NCI-H1048 (cell line): ENCODE measurements at regions not wholly inside any gene's neighbourhood (a gene's known extent, or its start where the extent isn't known, plus 50 kb on each side); places are given as distances from the start of the nearest gene placed in this dataset.
"Not testable (repeated sequence)": the region's sequence is repeated elsewhere in the genome, so short reads cannot be mapped to it uniquely, and the experiment has no call there.

Experiments used
- DNase-seq: peaks from one replicate; lab custom pipeline; 2025; lab: John Stamatoyannopoulos, UW

DNA sequence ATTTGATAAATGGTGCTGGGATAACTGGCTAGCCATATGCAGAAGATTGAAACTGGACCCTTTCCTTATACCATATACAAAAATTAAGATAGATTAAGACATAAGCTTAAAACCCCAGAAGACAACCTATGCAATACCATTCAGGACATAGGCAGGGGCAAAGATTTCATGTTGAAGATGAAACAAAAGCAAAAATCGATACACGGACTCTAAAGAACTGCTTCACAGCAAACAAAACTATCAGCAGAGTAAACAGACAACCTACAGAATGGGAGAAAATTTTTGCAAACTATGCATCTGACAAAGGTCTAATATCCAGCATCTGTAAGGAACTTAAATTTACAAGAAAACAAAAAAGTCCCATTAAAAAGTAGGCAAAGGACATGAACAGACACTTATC is 255.9 kb downstream of the TINAG start:
- not testable (repeated sequence) for DNase-seq

DNA sequence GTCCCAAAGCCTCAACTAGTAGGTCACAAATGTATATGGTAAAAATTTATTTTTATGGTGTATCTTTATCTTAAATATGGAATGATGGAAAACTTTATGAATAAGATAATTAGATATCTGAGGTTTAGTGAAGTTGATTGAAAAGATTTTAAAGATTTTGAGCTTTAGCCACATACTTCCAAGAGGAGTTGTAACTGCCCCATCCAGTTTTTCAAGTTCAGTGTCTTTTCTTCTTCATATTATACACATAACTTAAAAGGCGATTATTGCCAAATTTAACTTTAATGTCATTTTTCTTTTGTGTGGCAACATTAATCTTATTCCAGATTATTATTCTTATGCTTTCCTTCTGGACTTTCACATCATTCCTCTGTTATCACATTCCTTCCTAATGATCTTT is 266.4 kb downstream of the TINAG start:
- no peak for DNase-seq

DNA sequence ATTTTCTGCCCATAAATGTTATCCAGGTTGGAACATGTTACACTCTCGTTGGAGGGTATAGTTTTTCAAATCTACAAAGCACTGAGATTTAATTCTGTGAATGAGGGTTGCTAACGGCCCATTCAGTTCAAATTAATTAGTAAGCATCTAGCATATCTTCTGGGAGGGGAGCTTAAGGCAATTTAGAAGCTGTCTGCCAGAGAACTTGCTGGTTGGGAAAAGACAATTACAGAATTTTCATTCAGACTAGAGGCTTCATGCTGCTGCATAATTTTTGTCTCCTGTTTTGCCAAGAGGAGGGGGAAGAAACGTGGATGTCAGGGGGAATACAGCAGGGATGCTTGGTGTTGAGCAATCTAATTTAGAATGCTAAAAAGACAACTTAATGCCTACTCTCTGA is 268.3 kb upstream of the FAM83B start:
- no peak for DNase-seq

DNA sequence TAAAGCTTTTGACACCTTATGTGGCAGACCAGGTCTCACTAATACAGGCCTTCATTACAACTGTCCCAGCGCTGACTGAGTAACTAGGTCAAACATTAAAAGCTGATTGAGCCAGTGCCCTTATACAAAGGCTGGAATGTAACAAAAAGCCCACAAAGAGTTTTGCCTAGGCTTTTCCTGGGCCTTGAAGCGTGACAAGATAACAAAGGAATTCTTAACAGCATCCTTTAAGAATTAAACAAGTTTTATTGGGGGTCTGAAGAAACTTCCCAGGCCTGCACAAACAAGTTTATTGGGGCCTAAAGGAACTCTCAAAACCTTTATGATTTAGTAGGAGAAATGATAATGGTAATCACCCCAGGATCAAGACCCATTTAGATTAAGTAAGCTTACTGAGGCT is 267.6 kb upstream of the FAM83B start:
- no peak for DNase-seq

DNA sequence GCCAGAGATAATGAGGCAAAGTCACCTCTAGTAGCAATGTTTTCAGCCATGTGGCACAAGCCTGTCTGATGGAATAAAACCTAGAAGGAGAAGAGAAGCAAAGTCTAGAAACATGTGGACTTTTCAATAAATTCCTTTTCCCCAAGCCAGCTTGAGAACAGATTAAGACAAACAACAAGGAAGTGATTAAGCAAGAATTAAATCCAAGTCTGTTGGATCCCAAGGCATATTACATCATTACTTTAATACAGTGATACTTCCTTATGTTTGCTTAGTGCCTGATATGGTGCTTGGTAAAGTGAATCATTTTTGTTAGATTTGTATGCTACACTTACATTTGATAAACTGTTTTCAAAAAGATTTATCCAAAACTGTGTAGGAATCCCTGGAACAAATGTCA is 260.3 kb upstream of the FAM83B start:
- DNase-seq, result no peak

DNA sequence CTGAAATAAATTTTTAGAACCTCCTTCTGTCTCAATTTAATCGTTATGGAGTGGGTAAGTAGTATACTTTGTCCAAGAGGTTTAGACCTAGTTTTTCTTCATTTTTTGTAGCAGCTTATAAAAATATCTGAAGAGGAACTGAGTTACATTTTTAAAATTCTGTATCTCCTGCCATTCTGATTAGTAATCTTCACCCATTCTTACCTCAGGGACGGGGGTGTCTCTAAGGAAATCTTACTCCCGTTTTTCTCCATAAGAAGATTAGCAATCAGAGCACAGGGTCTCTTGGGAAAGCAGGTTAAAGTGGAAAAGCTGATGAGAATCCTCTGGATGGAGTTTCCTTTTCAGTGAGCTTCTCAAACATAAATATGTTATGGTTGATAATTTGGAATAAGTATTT is 259.3 kb upstream of the FAM83B start:
- DNase-seq, result no peak

DNA sequence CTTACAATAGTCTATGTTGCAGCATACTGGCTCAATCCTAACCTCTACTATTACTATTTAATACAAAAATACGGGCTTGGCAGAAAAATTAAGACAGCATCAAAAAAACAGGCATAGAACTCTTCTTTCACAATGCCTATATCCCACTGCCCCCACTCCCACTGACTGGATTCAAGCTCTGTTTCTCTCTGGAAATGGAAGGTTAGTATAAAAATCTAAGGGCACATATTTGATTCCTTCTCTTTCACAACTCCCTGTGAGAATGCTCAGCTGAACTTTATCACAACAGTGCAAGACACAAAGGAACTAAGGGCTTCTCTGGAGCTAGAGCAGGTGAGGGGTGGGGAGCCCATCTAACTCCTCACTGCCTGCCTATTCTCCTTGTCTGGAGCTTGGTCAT is 258.4 kb upstream of the FAM83B start:
- DNase-seq, result no peak

DNA sequence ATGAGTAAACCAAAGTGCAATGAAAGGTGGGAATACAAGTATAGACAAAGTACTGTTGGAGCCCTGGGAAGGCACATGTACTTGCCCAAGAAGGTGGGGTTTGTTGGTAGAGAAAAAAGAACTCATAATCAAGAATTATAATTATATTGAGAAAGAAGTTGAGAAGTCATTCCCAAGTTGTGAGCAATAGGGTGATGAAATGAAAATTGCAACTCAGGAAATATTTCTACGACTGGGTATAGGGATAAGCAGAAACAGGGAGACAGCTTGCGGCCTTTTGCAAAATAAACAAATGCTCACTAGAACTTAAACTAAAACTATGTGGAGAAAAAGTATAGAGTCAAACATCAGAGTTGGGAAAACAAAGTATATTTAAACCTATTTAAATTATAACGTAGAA is 250.7 kb upstream of the FAM83B start:
- no peak for DNase-seq

DNA sequence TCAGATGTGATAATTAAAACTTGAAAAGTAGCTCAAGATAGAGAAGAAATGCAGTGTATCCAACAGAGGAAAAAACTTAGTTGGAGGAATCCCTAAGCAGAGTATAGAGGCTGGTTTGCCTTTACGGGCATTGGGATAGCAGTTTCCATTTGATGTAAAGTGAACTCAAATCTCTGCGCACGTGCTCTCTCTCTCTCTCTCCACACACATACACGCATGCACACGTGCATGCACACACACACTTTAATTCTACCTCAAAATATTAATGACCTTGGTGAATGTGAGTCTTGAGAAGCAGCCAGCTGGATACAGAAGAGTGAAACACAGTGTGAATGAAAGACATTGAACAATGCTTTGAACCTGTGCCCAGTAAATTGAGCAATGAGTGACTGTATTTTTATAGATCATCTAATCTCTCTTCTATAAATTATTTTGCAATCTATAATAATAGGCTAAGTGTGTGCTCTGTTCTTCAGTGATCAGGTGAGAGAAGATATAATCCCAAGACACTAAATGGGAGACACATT is 247.7 kb upstream of the FAM83B start:
- DNase-seq, result no peak

DNA sequence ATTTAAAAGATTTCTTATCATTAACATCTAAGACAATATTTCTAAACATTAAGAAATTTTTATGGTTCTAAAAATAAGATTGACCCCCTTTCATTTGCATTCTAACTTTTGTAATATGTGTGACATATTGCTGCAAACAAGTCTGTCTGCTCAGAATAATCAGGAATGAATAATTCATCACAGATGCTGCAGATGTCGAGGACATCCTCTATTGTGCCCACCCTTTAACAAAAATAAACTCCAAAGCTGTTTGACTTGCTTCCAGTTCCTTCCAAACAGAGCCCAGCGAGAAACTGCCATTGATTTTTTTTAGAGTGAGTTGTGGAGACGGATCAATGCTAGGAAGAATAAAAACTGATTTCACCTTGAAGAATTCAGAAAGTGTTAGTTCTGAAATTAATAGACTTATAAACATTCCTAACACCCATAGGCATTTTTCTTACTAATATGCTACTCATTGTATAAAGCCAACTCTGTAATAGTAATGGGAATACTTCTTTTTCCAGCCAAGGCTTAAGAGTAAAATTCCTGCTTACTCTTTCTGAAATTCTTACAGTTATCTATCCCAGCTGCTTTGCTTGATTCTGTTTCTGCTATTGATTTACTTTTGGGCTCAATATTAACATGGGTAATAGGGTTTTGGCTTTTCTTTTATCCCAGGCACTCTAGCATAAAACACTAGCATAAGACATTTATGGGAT is 244.8 kb upstream of the FAM83B start:
- DNase-seq, result no peak

DNA sequence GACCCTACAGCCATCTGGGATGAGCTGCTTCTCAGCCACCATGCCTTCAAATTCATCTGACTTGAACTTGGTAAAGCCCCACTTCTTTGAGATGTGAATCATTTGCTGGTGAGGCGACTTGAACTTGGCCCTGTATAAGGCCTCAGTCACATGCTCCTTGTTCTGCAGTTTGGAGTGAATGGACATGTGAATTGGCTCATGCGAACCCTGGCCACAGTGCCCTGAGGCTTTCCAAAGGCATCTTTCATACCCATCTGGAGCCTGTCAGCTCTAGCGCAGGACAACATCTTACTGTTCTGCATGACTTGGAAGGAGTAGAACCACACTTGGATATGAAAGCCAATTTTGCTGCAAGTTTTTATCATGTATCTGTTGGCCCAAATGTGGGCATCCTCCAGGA is 244.0 kb upstream of the FAM83B start:
- DNase-seq, result no peak

DNA sequence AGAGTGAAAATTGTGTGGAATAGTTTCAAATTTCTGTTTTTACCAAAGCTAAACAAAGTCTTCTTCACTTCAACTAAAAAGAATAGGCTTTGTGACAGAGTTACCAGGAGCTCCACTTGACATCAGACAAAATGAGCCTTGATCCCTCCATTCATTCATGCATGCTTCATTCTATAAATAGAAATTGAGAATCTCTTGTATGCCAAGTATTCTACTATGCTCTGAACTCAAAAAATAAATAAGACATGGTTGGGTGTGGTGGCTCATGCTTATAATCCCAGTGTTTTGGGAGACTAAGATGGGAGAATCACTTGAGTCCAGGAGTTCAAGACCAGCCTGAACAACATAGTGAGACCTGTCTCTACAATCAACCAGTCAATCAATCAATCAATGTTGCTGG is 236.6 kb upstream of the FAM83B start:
- no peak for DNase-seq

DNA sequence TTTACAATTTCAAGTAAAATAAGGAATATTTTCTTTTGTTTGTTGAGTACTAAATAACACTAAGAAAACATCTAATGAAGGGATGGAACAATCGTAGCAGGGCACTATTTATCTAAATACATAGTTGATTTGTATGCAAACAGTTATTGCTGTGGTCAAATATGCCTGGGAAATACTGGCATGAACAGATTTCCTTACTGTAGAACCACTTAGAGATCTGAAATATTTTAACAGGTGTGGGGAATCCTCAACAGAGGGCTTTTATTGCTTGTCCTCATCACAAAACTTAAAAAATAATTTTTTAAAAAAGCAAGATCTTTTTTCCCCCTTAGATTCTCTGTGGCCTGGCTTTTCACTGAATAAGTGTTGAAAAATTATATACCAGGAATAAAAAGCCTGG is 233.0 kb upstream of the FAM83B start:
- no peak for DNase-seq

DNA sequence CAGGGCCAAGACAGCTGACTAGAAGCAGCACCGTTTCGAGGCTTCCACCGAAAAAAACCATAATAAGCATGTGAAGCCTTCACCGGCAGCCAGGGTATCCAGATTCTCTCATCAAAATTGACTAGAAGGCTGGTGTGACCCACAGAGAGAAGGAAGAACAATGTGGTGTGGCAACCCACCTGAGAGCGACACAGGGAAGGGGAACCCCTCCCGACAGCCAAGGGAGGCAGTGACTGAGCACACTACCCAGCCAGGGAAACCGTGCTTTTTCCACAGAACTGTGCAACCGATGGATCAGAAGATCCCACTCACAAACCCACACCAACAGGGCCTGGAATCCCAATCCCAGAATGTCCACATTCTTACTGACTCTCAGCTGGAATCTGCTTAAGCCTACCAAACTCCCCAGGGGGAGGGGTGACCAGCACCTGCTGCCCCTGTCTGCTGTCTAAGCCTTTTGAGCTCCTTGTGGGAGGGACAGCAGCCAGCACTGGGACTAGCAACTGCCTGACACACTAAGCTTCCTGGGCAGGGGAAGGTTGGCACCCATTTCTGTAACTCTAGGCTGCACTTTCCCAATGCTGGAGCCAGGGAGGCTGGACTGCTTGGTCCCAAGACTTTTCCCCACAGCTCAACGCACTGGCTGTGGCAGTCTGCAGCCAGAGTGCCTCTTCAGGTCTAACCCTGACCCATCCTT is 231.9 kb upstream of the FAM83B start:
- DNase-seq, result no peak

DNA sequence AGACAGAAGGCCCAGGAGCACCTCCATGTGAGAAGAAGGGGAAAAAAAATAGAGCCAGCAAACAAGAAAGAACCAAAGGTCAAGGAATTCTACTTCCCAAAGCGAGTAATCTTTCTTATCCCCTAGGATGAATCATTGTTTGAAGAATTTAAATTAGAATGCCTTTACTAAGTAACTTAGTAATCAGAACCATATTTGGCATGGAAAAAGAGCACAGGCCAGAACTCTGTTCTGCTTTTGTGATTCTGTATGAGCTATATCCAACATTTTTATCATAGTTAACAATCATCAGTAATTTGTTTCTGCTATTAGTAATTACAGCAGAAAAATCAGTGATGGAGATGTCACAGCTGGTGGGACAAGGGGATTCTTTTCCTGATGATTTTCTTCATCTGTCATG is 228.8 kb upstream of the FAM83B start:
- DNase-seq, result no peak

DNA sequence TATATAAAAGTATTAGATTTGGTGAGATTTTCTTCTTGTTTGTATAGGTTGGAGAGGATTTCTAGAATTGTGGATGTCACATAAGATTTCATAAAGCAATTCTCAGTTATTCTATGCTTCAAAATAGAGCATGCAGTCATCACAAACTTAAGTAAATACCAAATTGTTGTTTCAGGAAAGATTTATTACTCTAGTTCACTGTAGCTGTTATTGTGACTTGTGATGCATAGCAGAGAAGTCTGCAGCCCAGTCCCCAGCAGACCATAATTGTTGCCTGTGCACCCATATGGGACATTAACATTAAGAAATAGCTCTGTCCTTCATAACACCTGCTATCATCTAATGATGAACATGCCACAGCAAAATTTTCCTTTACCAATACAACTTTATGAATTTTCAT is 228.0 kb upstream of the FAM83B start:
- DNase-seq, result no peak

DNA sequence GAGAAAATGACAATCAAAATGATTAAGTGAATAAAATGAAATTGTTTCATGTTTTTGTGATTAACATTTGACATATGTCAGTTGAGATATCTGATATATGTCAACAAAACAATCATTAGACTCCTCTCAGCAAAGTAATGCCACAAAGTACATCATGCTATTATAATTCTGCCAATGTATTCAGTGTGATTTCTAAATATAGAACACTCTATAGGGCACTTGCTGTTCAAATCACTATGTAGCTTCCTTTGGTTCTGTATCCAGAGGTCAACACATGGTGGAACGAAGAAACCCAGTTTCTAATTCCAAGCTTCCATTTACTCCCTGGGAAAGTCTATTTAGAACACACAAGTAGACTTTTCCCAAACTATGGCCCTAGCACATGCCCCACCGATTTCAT is 227.5 kb upstream of the FAM83B start:
- DNase-seq, result no peak

DNA sequence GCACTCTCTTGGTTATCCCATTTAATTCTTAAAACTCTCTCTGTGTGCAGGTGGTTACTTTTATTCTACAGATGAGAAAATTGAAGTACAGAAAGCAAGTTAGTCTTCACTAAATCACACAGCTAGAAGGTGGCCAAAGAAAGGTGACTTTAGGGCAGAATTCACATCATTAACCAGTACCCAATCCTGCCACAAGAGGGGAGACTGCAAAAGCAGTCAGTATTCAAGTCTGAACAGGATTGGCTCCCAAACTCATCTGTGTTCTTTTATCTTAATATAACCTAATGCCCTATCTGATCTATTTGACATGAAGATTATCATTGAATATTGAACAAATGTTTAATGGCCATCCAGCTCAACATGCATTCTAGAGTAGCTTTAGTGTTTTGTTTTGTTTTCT is 225.3 kb upstream of the FAM83B start:
- no peak for DNase-seq

DNA sequence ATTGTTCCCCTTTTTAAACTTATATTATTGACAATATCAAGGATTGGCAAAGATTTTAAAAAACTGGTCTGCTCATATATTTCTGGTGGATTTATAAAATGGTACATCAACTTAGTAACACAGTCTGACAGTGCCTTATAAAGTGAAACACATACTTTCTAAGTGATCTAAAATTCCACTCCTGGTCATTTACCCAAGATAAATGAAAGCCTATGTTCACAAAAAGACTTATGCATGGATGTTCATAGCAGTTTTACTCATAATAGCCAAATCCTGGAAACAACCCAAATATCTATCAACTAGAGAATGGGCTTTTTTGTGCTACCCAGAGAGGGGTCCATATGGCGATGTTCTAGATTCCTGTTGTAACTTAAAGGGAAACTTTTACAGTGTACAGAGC is 222.4 kb upstream of the FAM83B start:
- no peak for DNase-seq

DNA sequence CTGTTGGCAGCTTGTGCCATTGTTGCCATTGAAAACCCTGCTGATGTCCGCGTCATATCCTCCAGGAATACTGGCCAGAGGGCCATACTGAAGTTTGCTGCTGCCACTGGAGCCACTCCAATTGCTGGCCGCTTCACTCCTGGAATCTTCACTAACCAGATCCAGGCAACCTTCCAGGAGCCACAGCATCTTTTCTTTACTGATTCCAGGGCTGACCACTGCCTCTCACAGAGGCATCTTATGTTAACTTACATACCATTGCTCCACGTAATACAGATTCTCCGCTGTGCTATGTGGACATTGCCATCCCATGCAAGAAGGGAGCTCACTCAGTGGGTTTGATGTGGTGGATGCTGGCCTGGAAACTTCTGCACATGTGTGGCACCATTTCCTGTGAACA is 221.8 kb upstream of the FAM83B start:
- no peak for DNase-seq

DNA sequence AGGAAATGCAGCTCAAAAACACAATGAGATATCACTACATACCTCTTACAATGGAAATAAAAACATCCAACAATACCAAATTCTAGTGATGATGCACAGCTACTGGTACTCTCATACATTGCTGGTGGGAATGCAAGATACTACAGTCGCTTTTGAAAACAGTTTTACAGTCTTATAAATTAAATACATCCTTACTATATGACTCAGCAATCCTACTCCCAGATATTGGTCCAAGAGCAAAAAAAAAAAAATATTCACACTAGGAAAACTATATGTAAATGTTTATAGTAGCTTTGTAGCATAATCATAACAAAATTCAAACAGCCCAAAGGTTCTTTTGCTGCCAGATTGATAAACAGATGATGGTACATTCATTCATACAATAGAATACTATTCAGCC is 217.4 kb upstream of the FAM83B start:
- DNase-seq, result no peak

DNA sequence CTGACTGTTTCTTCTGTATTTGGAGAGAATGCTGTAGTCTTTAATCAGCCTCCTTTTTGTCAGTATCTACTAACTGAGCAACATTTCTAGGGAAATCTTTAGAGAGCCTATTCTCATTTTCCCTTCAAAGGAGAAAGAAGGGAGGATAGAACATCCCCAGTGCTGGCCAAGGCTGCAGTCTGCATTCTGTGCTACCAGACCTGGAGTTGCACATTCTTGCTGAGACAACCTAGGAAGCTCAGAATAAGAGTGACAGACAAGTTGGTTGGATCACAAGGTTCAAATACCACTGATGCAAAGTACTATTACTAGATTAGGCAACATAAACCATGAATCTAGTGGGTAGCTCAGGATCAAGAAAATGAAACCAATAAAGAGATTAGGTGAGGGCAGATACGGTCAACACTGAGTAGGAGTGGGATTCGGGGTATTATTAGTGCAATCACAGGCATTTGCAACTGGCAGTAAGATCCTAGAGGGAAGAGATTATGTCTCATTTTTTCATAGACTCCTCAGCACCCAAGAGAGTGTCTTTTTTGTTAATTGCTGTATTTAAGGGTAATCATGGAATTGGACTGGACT is 213.5 kb upstream of the FAM83B start:
- DNase-seq, result no peak

DNA sequence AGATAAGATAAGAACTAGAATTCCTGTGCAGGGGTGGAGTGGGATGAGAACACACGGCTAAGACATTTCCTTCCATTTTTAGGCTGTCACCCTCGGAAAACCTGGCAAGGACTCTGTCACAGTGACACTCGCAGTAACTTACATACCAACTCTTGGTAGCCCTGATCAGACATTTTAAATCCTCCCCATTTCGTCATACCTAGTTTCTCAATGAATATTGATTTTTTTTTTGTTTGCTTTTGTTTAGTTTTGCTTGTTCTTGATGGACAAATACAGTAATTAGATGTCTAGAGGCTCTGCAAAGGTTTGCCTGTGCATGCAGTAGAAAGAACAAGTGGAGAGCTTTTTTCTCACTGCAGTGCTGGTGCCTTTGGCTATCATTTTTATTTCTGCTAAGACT is 213.0 kb upstream of the FAM83B start:
- no peak for DNase-seq

DNA sequence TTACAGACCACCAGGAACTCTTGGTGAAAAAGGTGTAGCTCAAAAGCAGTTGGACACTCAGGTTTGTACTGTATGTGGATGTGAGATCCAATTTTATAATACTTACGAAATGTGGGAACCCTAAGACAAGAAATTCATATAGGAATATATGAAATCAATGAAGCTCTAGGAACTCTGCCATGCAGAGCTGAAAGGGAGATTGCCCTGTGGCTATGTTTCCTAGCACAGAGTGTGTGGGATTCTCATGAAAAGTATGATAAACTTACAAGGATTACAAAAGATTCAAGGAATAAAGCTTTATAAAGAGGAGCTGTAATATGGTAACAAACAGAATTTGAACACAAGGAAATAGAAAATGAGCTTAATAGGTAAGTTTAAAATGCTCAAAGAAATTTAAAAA is 205.7 kb upstream of the FAM83B start:
- DNase-seq, result no peak
